VCaP (cell line): ENCODE measurements at regions not wholly inside any gene's neighbourhood (a gene's known extent, or its start where the extent isn't known, plus 50 kb on each side); places are given as distances from the start of the nearest gene placed in this dataset.

Experiments used
- H3K27ac ChIP-seq: fragments of 450-650 bp; 2 replicates; pipeline ENCODE4 v1.5.1; 2017
- TF ChIP-seq, protein P1 (sequence below): fragments of 450-650 bp; conservative IDR thresholded peaks from 2 replicates; pipeline ENCODE4 v1.5.1; 2017; ENCODE audit warnings: mild to moderate bottlenecking, moderate library complexity

GRCh38 chr4:4645743-4646142 lies 103.9 kb upstream of the STX18 start:
- TF ChIP-seq, protein P1, sequence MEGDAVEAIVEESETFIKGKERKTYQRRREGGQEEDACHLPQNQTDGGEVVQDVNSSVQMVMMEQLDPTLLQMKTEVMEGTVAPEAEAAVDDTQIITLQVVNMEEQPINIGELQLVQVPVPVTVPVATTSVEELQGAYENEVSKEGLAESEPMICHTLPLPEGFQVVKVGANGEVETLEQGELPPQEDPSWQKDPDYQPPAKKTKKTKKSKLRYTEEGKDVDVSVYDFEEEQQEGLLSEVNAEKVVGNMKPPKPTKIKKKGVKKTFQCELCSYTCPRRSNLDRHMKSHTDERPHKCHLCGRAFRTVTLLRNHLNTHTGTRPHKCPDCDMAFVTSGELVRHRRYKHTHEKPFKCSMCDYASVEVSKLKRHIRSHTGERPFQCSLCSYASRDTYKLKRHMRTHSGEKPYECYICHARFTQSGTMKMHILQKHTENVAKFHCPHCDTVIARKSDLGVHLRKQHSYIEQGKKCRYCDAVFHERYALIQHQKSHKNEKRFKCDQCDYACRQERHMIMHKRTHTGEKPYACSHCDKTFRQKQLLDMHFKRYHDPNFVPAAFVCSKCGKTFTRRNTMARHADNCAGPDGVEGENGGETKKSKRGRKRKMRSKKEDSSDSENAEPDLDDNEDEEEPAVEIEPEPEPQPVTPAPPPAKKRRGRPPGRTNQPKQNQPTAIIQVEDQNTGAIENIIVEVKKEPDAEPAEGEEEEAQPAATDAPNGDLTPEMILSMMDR, result no peak

GRCh38 chr4:4644277-4644676 lies 102.4 kb upstream of the STX18 start:
- peak overlapping the region; percentile 51 for H3K27ac ChIP-seq

More at GRCh38 chr4:4645743-4646142, 103.9 kb upstream of the STX18 start:
- H3K27ac ChIP-seq, result no peak overlapping the region

GRCh38 chr4:4643743-4644142 lies 101.9 kb upstream of the STX18 start:
- peak overlapping the region; percentile 51 for H3K27ac ChIP-seq

GRCh38 chr4:4643306-4643705 lies 101.5 kb upstream of the STX18 start:
- TF ChIP-seq, protein P1, result no peak
- H3K27ac ChIP-seq, result peak overlapping the region; percentile 51; the same call in 1 of the 2 replicates

- TF ChIP-seq, protein P1, result no peak
- no peak overlapping the region for H3K27ac ChIP-seq
Observed at GRCh38 chr4:4642496-4643000, 100.7 kb upstream of the STX18 start.

GRCh38 chr4:4641661-4642495 lies 100.0 kb upstream of the STX18 start:
- TF ChIP-seq, protein P1, result no peak
- H3K27ac ChIP-seq, result no peak overlapping the region

GRCh38 chr4:4641254-4641653 lies 99.4 kb upstream of the STX18 start:
- no peak overlapping the region for H3K27ac ChIP-seq
- TF ChIP-seq, protein P1, result no peak

- TF ChIP-seq, protein P1, result no peak
- no peak overlapping the region for H3K27ac ChIP-seq
Observed at GRCh38 chr4:4640692-4641091, 98.8 kb upstream of the STX18 start.
